DMS 273 treated with DMSO at 0.1 percent for 48 hours (cell line): ENCODE measurements at regions not wholly inside any gene's neighbourhood (a gene's known extent, or its start where the extent isn't known, plus 50 kb on each side); places are given as distances from the start of the nearest gene placed in this dataset.

Experiments
- DNase-seq: peaks from one replicate; lab custom pipeline; 2025; lab: John Stamatoyannopoulos, UW

DNA sequence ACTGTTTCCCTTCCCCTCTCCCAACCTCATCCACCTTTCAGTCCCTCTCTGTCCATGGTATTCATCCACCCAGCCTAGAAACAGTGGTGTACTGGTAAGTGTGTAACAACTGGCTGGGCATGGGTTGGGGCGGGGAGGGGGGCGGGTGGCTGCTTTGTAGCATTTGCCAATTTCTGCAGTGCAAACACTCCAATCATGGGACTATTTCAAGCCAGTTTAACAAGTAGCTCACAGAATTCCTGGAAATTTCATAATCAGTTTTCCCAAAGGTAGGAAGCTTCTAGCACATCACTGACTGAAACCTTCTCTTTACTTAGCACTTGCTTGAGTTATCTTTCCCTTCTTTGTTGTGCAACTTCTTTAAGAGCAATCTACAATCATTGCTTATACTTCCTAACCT, 100.8 kb upstream of the WASF3 start:
- no peak for DNase-seq

DNA sequence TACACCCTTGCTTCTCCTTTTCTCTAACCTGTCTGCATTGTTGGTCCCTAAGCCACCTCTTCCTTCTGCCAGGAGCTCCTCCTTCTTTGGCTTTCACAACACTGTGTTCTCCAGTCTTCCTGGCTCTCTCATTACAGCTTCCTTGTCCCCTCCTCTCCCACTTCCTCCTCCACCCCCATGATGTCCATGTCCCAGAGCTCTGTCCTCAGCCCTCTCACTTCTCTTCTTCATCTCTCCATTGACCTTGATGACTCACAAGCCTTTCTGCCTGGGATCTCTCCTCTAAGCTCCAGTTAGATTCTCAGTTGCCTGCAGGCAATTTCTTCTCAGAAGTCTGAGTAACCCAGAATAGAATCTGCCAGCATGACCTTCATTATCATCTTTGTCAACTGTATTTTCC, 100.3 kb upstream of the WASF3 start:
- no peak for DNase-seq

DNA sequence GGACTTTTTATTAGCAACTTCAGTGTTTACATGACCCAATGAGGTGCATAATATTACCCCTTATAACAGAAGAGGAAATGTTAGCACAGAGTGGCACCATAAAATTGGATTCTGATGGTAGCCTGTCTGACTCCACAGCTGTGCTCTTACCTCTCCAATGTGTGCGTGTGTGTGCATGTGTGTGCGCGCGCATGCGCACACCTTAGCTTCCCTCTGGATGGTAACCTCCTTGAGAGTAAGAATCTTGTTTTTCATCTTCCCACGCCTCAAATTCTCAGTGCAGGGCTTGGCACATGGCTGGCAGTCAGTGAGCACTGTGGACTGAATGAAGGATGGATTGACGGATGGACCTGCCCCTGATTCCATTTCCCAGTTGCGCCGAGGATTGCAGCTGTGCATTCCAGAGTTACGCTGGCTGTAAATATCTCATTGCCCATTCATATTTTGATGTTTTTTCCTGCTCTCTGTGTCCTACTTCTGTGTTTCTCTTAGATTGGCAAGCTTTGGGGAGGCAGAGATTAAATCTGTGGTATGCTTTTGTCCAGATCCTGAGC, 99.2 kb upstream of the WASF3 start:
- DNase-seq = no peak

DNA sequence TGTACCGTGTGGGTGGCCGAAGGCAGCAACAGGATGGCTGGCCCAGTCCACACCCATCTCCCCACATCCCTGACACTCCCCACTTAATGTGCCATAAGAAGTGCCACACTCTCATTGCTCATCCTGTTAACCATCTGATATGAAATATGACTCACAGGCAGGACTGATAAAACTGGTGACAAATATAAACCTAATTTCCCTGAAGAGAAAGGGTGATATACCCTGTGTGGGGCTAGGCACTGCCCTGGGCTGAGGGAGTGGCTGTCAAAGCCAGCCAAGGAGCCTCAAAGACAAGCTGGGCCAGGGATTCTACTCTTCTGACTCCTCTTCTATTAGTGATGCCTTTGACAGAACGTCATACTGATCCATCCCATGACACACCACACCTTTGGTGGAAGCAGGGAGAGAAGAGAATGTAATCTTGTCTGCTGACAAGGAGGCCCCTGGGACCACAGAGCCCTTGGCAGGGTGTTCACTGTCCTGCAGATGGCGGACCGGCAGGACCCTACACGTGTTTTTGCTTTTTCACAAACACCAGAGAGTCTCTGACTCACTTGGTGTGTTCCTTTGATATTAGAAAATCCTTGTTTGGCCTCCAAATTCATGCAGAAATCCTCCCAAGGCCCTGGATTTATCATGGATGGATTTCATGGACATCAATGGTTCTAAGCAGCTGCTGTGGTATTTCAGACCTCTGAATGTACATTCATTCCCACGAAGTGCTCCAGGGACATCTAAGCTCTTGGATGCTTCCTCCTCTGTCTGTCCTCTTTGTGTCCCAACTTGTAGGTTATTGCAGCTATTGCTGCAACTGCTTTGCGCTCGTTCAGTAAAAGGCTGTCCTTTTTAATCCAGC, 98.0 kb upstream of the WASF3 start:
- no peak for DNase-seq

DNA sequence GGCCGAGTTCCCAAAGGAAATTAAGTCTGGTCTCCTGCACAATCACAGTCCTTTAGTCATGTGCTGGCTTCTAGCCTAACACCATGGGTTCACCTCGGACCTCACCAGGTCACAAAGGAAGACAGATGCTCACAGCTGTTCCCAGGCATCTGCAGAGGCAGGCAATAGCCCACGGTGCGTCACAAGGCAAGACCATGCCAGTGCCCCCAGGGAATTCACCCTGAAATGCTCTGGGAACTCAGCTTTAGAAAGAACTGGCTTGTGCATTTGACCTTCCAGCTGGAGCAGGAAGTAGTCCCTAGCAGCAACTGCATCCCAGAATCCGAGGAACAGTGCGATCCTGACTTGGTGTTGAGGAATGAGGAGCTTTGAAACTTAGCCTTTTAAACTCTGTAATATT, 96.8 kb upstream of the WASF3 start:
- DNase-seq = no peak

DNA sequence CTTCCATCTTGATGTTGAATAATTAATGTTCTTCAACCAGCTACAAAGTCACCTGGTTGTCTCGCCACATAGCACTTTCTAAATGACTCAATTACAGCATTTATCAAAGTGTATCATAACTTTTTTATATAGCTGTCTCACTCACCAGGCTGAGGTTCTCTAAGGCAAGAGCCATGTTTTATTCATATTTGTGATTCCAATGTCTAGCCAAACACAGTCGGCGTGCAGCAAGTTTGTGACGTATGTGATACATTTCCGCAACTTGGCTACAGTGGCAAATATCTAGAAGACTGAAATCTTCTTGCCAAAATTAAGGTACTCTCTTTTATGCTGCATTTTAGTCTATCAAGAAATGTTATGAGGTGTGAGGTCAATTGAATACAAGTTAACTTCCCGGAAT, 94.2 kb upstream of the WASF3 start:
- DNase-seq = no peak

DNA sequence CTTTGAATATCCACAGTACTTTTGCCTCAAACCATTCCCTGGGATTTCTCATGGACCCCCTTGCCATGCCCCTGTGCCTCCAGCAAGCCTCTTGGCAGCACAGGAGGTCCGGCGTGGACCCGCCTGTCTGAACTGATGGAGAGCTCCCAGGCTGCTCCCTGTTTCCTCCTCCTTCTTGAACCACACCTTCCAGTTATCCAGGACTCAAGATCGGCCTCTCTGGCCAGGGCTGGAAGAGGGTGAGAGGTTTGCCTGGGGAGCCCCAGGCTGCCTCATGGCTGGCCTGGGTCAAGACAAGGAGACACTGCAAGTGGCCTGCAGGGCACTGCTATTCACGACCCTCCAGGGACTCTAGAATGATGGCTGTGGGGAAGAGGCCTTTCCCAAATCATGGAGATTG, 93.6 kb upstream of the WASF3 start:
- no peak for DNase-seq

DNA sequence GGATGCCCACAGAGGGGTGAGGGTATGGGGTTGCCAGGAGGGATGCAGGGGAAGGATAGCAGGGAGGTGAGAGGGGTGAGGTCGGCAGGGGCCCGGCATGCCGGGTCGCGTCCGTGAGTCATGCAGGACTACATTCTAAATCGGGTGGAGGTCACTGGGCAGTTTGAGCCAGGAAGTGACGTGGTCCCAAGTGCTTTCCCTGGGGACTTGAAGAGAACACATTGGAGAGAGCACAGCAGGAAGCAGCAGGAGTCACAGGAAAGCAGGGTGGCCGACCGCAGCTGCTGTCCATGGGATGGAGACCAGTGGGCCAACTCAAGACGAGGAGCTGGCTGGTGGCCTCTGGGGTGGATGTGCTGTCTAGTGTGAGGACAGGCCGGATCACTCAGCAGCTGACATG, 92.0 kb upstream of the WASF3 start:
- DNase-seq = no peak

DNA sequence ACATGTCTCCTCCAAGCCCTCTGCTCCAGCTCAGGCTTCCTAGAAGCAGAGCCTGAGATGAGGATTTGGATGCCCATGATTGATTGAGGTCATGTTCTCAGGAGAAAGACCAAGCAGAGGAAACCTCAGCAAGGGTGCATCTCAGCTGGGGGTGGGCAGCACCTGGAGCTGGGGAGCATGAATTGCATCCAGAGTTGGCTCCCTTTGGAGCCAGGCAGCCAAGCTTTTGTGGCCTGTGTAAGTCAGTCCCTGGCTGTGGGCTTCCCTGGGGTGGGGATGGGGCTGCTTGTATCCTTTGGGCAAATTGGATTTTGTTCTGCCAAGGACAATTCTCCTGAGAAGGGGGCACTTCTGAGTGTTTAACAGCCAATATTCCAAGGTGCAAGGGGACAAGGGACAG, 91.5 kb upstream of the WASF3 start:
- DNase-seq = no peak

DNA sequence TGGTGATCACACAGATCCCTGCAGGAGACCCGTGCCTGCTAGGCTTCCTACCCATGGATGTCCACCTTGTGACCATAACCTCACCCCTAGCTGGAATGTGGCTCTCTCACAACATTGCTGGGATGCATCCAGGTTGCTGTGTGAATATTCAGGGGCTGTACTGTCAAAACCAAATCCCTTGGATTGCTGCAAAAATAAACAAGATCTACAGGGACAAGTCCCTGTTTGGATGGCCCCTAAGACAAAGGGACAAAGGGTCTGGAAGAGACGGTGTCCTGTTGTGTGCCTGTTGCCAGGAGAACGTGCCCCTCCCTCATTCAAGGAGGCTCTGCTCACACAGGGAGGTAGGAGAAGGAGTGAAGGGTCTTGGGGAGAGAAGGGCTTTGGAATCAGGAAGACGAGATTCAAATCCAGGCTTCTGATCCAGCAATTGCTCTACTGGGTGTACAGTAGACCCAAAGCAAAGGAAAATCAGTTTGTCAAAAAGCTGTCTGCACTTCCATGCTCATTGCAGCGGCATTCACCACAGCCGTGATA, 89.2 kb upstream of the WASF3 start:
- no peak for DNase-seq

DNA sequence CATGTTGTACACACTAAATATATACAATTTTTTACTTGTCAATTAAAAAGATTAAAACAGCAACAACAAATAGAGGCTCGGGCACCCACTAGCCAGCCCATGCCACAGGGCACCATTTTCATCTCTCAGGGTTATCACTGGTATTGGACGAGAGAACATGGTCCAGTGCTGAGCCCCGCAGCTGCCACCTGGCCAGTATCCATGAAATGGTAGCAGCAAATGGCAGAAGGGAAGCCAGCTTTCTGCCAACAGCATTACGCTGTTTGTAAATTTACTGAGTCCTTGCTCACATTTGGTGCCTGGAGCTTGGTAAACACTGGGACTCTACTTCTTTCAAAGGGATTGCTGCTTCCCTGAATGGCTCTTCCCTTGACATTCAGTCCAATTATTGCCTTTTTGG, 87.9 kb upstream of the WASF3 start:
- DNase-seq = no peak

DNA sequence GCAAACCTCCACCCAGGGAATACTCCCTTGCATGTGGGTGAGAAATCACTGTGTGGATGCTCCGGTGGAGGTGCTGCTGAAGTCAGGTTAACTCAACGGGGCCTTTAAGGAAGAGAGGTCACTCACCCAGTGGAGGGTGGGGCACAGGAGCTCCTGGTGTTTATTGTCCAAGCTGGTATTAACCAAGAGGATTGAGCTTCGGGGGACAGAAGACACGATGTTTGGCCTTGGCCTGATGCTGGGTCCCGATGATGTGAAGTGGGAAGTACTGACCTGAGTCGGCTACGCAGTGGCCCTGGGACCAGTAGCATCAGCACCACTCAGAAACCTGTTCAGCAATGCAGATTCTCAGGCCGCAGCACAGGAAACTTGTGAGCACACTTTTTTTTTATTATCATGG, 85.7 kb upstream of the WASF3 start:
- no peak for DNase-seq

DNA sequence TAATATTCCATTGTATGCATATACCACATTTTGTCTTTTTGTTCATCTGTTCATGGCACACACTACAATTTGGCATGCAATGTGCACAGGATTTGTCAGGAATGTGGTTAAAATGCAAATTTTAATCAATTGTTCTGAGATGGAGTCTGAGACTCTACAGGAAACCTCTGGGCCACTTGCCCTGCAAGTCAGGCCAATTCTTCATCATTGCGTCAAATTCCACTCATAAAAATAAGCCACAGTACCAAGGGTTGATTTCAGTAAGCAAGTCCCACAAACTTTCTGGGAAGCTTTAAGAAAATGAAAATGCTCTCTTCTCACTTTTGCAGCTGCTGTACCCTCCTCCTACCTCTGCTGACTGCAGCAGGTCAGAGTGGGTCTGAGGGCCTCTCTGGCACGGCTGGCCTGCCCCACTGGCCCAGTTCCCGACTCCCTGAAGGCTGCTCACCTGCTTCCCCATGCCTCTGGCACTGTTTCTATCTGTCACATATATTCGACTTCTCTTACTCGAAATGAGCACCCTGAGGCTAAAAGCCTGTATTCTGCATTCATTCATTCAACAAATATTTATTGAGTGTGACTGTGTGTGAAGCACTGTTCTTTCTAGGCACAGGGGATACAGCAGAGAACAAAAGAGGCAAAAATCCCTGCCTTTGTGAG, 83.8 kb upstream of the WASF3 start:
- no peak for DNase-seq

DNA sequence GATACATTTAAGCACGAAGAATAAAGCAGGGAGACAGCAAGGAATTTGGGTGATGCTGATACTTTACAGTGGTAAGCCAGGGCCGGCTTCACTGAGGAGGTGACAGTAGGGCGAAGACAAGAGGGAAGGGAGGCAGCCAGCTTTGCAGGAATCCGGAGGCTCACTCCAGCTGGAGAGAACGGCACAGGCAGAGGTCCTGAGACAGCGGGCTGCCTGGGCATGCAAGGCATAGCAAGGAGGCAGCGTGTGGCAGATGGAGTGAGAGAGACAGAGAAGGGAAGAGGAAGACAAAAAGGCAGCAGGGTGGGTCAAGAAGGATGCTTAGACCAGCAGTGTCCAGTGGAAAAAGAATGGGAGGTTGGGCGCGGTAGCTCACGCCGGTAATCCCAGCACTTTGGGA, 83.2 kb upstream of the WASF3 start:
- no peak for DNase-seq

DNA sequence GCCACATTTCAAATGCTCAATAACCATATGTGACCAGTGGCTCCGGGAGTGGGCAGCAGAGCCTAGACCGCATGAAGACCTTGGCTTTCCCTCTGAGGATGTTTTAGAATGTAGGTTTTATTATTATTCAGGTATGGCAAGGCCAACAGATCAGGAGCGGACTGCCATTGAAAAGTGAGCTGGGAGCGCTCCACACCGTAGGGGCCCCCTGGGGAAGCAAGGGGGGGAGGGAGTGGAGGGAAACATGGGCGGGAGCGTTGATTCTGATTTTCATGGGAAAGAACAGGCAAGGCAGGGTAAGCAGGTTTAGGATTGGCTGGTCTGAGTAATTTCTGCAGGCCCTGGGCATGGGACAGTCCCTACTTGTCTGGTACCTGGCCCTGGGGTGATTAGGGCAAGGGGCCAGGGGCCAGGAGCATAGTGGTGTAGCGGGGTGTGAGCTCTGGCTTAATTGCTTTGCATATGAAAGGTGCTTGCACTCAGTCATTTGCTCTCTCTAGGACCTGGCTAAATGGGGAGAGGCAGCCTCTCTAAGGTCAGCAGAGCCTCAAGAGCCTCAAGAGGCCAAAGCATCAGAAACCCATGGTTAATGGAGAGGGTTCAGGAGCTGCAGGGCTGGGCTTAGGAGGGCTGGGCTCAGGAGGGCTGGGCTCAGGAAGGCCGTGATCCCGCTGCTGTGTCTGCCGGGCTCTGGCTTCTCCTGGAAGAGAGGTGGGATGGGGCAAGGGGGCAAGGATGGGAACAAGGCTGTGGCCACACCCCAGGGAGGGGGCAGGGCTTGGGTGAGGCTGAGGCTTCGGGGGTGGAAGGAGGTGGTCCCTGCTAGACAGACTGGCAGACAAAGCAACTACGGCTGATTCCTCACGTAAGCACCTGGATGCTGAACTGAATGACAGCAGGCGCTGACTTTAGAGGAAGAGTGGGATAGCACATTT, 82.0 kb upstream of the WASF3 start:
- DNase-seq = no peak

DNA sequence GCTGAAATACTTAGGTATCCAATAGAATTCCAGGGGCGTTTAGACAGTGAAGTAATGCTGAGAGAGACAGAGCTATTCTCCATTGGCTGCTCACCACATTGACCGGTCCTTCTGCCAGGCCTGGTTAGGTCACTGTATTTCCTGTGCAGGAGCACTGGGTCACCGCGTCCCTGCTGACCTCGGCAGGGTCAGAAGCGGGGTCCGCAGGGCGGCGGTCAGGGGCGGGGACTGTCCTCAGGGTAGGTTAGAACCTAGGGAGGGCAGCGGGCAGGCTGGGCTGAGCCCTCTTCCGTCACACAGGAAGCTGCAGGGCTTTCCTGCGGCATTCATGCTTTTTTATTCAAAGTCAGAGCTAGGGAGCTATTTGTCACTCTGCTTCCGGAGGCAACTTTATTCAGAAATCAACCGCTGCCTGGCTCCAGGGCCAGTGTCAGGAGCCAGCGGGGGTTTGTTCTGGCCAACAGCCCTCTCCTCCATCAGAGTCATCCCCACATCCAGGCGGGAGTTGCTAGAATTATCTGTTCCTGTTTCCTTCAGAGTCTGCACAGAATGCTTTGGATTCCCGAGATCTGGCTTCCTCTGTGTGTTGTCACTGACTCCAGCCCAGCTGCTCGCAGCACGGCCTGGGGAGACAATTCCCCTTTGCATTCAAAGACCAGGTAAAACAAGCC, 81.2 kb upstream of the WASF3 start:
- no peak for DNase-seq

DNA sequence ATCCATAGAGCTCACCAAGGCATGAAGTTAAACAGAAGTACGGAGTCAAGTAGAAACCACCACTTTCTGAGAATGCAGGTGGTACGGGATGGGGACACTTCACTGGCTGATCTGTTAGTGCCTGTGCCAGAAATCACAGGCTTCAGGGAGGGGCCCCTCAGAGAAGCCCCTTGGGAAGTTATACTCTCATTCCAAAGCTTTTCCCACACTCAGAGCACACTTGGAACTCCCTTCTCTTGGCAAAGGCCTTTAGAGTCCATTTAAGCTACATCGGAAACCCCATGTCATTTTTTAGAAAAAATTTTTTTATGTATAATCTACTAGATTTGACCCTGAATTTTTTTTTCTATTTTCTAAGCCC, 80.7 kb upstream of the WASF3 start:
- no peak for DNase-seq

DNA sequence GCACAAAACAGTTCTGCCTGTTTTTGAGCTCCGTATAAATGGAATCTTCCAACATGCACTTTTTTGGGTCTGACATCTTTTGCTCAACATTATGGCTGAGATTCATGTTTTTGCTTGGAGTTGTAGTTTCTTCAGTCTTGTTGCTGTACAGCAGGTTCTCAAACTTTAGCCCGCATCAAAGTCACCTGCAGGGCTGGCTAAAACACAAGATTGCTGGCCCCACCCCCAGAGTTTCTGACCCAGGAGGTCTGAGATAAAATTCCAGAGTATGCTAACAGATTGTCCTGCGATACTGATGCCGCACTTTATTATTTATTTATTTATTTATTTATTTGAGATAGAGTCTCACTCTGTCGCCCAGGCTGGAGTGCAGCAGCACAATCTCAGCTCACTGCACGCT, 79.8 kb upstream of the WASF3 start:
- no peak for DNase-seq

DNA sequence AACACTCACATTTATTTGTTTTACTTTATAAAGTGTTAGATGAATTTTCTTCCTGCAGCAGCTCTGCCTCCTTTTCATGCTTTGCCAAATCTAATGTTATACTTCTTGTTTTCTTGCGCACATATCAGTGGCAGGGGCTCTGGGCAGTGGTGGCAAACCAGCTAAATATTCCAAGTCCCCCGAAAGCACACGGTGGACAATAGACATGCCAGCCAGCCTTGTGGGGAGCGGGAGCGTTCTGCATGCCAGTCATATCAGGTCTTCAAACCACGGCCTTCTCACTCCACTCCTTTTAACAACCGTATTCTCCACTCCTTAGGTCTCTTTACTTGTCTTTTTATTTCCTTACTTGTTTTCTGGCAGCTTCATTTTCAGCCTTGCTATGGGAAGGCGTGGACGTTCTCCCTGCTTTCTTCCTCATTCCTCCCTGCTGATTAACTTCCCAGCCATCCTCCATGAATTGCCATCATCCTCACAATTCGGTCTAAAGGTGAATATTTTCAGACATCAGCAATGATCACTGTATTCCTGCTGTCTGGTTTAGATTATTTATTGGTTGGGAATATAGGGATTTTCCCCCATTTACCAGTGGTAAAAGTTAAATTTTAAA, 77.1 kb upstream of the WASF3 start:
- no peak for DNase-seq

DNA sequence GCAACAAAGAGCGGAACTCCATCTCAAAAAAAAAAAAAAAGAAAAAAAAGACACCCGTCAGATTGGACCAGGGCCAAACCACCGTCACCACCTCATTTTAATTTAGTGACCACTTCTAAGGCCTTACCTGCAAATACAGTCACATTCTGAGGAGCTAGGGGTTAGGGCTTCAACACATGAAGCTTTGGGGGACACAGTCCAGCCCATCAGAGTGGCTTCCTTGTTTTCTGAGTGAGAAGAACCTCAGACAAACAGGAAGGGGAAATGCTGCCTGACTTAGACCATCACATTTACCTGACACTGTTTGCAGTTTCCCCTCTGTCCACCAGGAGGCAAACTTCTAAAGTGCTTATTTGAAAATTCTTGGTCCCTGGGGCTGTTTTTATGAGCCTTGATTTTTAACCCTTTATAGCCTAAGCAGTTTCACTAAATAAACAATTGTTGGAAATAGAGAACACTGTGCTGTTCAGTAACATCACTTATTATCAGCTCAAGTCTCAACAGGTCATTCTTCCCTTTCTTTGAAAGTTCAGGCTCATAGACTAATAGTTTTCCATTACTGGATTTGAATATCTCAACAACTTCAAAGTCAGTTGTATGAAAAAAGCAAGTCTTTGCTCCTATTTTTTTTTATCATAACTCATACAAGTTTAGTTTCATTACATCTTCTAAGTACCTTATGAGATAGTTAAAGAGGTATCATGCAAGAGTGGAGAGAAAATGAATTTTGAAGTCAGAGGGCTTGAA, 74.9 kb upstream of the WASF3 start:
- DNase-seq = peak; percentile 16

DNA sequence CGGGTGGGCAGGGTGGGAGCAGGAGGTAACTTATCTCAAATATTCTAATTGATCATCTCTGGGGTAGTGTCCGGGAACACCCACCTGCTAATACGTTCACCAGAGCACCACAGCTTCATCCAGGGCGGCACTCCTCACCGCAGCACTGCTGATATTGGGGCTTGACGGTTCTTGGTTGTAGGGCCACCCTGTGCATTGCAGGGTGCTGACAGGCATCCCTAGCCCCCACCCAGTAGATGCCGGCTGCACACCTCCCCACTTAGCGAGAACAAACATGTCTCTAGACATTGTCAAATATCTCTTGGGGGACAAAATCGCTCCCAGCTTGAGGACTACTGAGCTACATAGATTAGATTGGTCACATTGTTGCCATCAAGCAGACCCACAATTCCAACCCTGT, 73.9 kb upstream of the WASF3 start:
- DNase-seq = no peak
